HG03442 (cell line): ENCODE measurements at regions not wholly inside any gene's neighbourhood (a gene's known extent, or its start where the extent isn't known, plus 50 kb on each side); places are given as distances from the start of the nearest gene placed in this dataset.

Experiments
- ATAC-seq: cut with Tn5 transposase; IDR thresholded peaks from one replicate; pipeline ENCODE4 v1.9.1; 2021; ENCODE audit warnings: mild to moderate bottlenecking, moderate library complexity; ENCODE audit not compliant: unreplicated experiment

- ATAC-seq: no peak
Measured at GRCh38 chr3:127356381-127356780, 68.5 kb upstream of the PRR20G start.

DNA sequence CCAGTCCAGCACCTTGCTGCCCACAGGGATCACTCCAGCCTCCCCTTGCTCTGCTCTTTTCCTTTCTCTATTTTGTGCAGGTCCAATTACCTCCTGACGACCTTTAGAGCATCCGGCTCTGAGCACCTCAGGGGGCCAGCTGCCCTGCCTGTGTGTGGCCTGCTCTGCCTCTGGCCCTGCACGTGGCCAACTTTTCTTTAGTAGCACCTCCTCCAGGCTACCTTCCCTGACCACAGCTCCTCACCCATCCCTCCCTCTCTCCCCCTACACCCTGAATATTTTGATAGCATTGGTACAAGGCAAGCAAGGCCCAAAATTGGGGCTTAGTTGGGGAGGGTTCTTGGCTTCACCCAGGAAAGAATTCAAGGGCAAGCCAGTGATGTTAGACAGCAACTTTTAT, 66.9 kb upstream of the PRR20G start:
- no peak for ATAC-seq

GRCh38 chr3:127352612-127353011, 64.8 kb upstream of the PRR20G start:
- ATAC-seq: no peak

GRCh38 chr3:127351775-127352350, 64.0 kb upstream of the PRR20G start:
- no peak for ATAC-seq

DNA sequence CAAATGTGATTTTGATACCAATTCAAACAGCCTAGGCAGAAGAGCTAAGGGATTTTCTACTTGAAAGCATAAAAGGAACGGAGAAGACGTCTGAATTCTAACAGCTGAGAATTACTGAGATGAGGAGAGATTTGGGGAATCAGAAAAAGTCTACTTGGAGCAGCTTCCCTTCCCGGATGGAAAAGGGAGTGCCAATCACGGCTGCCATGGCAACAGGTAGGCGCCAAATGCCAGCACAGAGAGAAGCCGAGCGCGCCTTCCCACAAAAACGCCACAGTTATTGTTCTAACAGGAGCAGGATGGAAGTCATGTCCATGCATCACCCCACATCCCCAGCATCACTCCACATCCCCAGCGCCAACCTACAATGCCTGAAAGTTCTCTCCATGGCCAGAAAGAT, 63.5 kb upstream of the PRR20G start:
- ATAC-seq: no peak

GRCh38 chr3:127350172-127351050, 62.6 kb upstream of the PRR20G start:
- ATAC-seq: no peak

DNA sequence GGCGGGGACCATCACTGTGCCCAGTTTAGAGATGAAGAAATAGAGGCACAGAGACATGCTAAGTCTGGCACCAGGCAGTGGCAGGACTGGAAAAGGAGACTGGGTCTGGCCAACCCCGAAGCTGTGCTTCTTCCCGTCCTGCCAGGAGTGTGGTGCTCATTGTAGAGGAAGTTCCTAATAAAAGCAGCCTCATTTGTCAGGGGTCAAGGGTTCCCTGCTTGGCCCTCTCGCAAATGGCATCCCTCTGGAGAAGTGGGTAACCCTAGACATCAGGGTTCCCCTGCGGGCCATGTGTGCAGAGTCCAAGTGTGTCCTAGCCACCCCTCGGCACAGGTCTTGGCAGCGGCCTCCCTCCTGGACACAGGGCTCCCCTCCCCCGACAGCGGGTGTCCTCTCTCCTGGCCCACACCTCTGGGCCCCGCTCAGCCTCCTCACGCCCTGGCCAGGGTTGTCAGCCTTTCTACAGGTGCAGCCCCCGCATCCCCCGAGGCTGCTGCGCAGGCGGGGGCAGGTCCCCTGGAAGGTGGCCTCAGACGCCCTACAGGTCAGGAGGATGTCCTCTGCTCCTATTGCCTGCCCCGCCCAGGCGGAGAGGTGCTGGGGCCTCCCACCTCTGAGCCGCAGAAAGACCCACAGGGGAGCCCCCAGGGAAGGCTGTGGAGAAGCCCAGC, 61.8 kb upstream of the PRR20G start:
- ATAC-seq: no peak

GRCh38 chr3:127342735-127343134, 54.9 kb upstream of the PRR20G start:
- ATAC-seq: no peak

DNA sequence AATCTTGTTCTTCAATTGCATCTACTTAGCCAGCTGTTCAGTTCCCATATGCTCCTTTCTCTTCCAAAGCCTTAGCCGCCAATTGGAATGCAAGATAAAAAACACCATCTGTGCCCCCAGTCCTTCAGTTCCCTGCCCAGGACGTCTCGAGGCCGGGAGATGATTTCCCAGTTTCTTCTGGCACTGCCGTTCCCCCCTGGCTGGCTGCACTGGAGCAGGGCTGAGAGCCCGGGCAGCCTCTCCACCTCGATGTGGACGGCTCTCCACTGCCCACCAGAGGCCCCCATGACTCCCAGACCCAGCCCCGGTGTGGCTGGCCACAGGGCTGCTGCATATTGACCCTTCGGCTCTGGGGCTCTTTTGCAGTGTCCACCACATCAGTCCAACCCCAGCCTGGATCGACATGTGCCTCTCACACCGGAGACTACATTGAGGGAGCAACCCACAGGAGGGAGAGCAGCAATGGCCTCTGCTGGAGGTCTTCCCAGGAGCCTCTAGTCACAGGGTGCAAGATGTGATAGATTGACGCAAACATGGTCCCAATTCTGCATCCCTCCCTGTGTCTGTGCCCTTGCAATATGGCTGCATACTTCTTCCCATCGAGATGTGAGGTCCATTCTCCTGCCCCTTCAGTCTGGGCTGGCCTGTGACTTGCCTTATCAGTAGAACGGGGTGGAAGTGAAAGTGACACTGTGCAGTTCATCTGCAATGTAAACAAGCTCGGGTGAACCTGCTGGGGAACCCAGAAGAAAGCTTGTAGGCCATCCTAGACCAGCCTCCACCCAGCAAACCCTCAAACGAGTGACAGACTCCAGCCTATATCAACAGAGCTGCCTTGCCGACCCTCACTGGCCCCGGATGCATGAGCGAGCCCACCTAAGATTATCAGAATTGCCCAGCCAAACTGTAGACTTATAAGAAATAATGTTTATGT, 52.3 kb upstream of the PRR20G start:
- no peak for ATAC-seq

GRCh38 chr3:127339016-127339415, 51.2 kb upstream of the PRR20G start:
- ATAC-seq: no peak

DNA sequence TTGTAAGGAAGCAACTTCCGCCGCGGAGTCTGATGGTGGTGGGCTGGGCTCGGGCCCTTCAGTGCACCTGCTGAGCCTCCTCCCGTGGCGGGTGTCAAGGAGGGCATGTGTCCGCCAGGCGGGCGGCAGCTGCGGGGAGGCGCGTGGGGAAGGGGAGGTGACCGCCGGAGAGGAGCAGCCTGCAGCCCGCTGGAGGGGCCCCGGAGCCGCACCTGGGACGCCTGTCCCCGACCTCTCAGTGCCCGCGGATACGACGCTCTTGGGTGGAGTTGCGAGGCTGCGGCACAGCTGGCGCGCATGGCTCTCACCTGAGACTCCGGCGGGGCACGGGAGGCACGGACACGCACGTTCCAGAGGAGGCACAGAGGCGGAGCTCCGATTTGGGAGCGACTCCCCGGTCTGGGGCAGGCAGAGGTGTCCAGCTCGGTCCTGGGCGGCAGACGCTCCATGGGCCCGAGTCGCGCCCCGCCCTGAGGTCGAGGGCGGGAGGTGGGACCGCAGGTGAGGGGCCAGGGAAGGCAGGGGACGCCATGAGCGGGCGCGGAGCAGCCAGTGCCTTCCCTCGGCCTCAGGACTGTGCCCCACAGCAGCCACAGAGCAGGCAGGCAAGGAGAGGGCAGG, 50.2 kb upstream of the PRR20G start:
- ATAC-seq: no peak
